AG09309 (cell line): ENCODE measurements at regions not wholly inside any gene's neighbourhood (a gene's known extent, or its start where the extent isn't known, plus 50 kb on each side); places are given as distances from the start of the nearest gene placed in this dataset.

Experiments used
- DNase-seq: peaks from one replicate; pipeline ENCODE4 v3.0.0-alpha.2; 2010; ENCODE audit warnings: low read depth
- H3K4me3 ChIP-seq: 2 replicates; pipeline ENCODE4 v1.5.1; 2011; ENCODE audit warnings: mild to moderate bottlenecking, low read depth, low read length, moderate library complexity; ENCODE audit not compliant: control insufficient read depth
- TF ChIP-seq, protein P1 (sequence below): IDR thresholded peaks from 2 replicates; pipeline ENCODE4 v1.5.1; 2011; ENCODE audit warnings: mild to moderate bottlenecking, low read depth, low read length, inconsistent platforms; ENCODE audit not compliant: insufficient read depth, control insufficient read depth; ENCODE audit errors: missing control alignments

DNA sequence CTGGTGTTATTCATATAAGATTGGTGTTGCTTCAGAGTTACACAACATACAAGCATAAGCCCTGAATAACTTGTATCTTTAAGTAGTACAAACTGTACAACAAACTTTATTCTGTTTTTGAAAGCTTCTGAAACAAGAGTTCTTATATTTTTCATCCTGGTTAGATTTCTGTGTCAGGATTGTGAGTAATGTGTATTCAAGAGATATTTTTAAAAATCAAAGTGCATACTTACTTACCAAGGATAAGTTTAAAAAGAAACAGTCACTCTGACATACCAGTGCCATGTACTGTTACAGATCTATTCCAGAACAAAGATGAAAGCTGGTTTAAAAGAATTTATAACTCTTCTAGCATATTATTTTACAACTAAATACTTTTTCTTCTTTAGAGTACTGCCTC, 755.1 kb downstream of the ZPLD1 start:
- no peak for DNase-seq
- TF ChIP-seq, protein P1, sequence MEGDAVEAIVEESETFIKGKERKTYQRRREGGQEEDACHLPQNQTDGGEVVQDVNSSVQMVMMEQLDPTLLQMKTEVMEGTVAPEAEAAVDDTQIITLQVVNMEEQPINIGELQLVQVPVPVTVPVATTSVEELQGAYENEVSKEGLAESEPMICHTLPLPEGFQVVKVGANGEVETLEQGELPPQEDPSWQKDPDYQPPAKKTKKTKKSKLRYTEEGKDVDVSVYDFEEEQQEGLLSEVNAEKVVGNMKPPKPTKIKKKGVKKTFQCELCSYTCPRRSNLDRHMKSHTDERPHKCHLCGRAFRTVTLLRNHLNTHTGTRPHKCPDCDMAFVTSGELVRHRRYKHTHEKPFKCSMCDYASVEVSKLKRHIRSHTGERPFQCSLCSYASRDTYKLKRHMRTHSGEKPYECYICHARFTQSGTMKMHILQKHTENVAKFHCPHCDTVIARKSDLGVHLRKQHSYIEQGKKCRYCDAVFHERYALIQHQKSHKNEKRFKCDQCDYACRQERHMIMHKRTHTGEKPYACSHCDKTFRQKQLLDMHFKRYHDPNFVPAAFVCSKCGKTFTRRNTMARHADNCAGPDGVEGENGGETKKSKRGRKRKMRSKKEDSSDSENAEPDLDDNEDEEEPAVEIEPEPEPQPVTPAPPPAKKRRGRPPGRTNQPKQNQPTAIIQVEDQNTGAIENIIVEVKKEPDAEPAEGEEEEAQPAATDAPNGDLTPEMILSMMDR: no peak
- H3K4me3 ChIP-seq: no peak overlapping the region

DNA sequence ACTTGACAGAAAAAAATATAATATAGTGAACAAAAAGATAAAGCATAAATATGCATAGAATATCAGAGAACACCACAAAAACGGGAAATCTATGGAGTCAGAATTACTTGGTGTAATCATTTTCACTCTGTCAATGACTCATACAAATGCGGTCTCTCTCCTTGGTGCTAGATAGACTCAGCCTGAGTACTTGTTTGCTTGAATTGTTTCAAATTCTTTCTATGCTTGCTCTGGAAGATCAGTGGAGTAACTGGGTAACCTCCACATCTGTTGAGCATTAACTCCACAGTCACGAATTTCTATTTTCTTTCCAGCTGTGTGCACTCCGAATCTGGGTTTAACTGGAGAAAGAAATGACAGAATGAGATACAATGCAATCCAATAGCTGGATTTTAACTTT, 760.4 kb downstream of the ZPLD1 start:
- DNase-seq: peak; percentile 7
- TF ChIP-seq, protein P1: no peak
- H3K4me3 ChIP-seq: no peak overlapping the region

DNA sequence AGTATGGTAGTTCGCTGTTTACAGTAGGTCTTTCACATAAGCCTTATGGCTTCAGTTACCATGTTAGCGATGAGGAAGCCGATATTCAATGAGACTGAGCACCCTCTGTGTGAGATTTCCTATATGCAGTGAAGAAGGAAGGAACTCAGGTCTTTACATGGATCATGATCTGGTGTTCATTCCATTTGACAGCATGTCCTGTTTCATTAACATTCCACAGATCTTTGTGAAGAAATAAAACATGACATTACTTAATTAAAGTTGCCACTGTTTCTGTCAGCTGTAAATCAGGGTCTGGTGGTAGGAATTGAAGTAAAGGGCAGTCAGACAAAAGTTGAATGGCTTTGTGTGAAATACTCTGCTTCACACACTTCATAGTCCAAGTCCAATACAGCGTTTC, 768.6 kb downstream of the ZPLD1 start:
- TF ChIP-seq, protein P1: no peak
- no peak overlapping the region for H3K4me3 ChIP-seq

DNA sequence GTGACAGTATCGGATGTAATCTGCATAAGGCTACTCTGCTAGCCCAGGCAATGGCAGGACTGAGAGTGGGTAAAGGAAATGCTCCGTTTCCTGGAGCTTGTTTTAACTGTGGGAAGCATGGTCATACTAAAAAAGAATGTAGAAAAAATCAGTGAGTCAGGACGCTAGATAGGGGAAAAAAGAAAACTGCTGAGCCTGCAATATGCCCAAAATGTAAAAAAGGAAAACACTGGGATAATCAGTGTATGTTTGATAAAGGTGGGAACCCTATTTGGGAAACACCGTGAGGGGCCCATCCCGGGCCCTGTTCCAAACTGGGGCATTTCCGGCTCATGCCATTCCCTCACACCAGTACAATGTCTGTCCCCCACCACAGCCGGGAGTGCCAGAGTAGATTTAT, 775.8 kb downstream of the ZPLD1 start:
- no peak for DNase-seq
- TF ChIP-seq, protein P1: no peak
- no peak overlapping the region for H3K4me3 ChIP-seq

More for the DNA sequence above, 768.6 kb downstream of the ZPLD1 start:
- no peak for DNase-seq

DNA sequence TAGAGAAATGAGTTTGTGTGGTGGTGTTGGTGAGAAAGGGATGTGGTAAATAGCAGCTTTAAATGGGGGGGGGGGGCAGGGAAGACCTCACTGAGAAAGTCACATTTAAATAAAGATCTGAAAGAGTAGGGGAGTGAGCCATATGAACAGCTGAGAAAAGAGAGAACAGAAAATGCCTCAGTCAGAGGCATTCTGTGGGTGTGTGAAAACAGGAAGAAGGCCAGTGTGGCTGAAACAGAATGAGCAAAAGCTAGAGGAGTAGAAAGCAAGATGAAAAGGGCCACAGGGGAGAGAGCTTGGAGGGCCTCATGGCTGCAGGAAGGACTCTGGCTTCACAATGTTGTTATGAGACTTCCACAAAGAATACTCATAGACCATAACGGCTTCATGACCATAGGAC, 783.3 kb downstream of the ZPLD1 start:
- DNase-seq: no peak
- TF ChIP-seq, protein P1: no peak
- no peak overlapping the region for H3K4me3 ChIP-seq

DNA sequence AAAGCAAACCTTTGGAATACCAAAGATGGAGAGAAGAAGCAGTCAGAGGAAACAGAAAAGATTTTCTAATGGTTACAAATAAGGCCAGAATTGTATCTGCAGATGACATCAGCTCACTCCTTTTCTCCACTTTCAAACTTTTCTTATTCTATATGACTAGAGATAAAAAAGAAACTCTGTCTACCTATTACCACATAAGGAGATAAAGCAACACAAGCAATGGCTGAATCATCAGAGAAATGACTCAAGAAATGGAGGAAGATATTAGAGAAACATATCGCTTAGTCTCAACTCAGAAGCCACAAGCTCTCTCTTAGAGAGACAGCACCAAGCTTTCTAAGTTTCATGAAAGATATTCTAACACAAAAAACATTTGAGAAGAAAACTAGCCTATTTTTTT, 784.0 kb downstream of the ZPLD1 start:
- TF ChIP-seq, protein P1: no peak
- H3K4me3 ChIP-seq: no peak overlapping the region
- DNase-seq: no peak

DNA sequence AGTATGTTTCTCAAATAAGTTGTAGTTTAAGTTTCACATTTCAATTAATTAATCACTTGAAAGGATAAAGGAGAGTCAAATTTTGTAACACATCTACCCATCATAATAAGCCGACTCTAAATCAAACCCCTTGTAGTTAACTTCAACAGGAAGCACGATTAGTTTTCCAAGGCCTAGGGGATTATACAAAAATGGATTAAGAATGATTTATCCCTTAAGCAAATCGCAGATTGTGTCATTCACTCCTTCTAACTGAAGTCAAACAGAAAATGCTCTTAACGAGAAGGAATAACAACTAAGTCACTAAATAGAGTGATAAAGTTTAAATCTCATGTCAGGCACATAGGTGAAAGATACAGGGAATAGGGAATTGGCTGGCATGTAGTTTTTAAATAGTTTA, 792.8 kb downstream of the ZPLD1 start:
- DNase-seq: no peak
- no peak overlapping the region for H3K4me3 ChIP-seq
- TF ChIP-seq, protein P1: no peak
